Testis (tissue), 2 donors: ENCODE measurements at regions not wholly inside any gene's neighbourhood (a gene's known extent, or its start where the extent isn't known, plus 50 kb on each side); places are given as distances from the start of the nearest gene placed in this dataset.

Experiments used
- CTCF ChIP-seq, 3 experiments: fragments of 450-650 bp in 2 of 3; fragments of 200-600 bp in 1 of 3; sonication (generic) in 1 of 3; IDR thresholded peaks; one replicate each; pipeline ENCODE4 v1.5.1; 2016 to 2019; ENCODE audit warnings: antibody characterized with exemption in 3 of 3, mild to moderate bottlenecking in 2 of 3, moderate library complexity in 1 of 3
- POLR2A ChIP-seq: fragments of 450-650 bp; IDR thresholded peaks from one replicate; pipeline ENCODE4 v1.6.1; 2017; ENCODE audit warnings: antibody characterized with exemption, mild to moderate bottlenecking, moderate library complexity

GRCh38 chr1:216832192-216832591, 109.0 kb upstream of the ESRRG start:
- TF ChIP-seq CTCF (IDR thresholded peaks at IDR 0.05), result no peak
- no peak for TF ChIP-seq POLR2A
